ENCODE measurements at regions not wholly inside any gene's neighbourhood (a gene's known extent, or its start where the extent isn't known, plus 50 kb on each side); places are given as distances from the start of the nearest gene placed in this dataset.

GRCh38 chr7:82559193-82559805 lies 115.7 kb upstream of the CACNA2D1 start:
- TF ChIP-seq CTCF (IDR thresholded peaks at IDR 0.05) (no peak), POLR2A (IDR thresholded peaks at IDR 0.05) (no peak)
